ENCODE measurements at regions not wholly inside any gene's neighbourhood (a gene's known extent, or its start where the extent isn't known, plus 50 kb on each side); places are given as distances from the start of the nearest gene placed in this dataset.
A peak's percentile ranks its signal among the peaks of the same experiment; 100 is the strongest.

- H2AFZ ChIP-seq (ENCODE audit: low read length): no peak overlapping the region
- H3K27ac ChIP-seq (ENCODE audit: insufficient read depth, low read length): no peak overlapping the region
- H3K27me3 ChIP-seq (ENCODE audit: control insufficient read depth, insufficient read depth, low read length): no peaks in the 10 kb centered on the region
- H3K79me2 ChIP-seq (ENCODE audit: control insufficient read depth, insufficient read depth, low read length): peaks cover 12% of the 10 kb centered on the region
- H3K9me3 ChIP-seq (ENCODE audit: control insufficient read depth, insufficient read depth, low read depth, low read length): no peaks in the 10 kb centered on the region
- H3K9ac ChIP-seq (ENCODE audit: insufficient read depth, low read length): no peak overlapping the region
- H4K20me1 ChIP-seq (ENCODE audit: control insufficient read depth, extremely low read depth, insufficient read depth, low read length): no peaks in the 10 kb centered on the region
- no peak overlapping the region for H3K4me2 ChIP-seq (ENCODE audit: extremely low read depth, insufficient read depth, low read length)
- peak in 1 of 2 donors; percentile 74 for DNase-seq (ENCODE audit: low read depth in 2 of 2)
- no peak for TF ChIP-seq EZH2 (IDR thresholded peaks at IDR 0.05; ENCODE audit: low read length, missing control alignments)
- TF ChIP-seq, protein P1, sequence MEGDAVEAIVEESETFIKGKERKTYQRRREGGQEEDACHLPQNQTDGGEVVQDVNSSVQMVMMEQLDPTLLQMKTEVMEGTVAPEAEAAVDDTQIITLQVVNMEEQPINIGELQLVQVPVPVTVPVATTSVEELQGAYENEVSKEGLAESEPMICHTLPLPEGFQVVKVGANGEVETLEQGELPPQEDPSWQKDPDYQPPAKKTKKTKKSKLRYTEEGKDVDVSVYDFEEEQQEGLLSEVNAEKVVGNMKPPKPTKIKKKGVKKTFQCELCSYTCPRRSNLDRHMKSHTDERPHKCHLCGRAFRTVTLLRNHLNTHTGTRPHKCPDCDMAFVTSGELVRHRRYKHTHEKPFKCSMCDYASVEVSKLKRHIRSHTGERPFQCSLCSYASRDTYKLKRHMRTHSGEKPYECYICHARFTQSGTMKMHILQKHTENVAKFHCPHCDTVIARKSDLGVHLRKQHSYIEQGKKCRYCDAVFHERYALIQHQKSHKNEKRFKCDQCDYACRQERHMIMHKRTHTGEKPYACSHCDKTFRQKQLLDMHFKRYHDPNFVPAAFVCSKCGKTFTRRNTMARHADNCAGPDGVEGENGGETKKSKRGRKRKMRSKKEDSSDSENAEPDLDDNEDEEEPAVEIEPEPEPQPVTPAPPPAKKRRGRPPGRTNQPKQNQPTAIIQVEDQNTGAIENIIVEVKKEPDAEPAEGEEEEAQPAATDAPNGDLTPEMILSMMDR (conservative IDR thresholded peaks at IDR 0.05 in 1 of 2, IDR thresholded peaks at IDR 0.05 in 1 of 2; ENCODE audit: low read depth in 1 of 2, low read length in 2 of 2): no peak
- H3K36me3 ChIP-seq (ENCODE audit: control insufficient read depth, insufficient read depth, low read length): no peaks in the 10 kb centered on the region
- no peak overlapping the region for H3K4me3 ChIP-seq (replicated peaks in 1 of 4; ENCODE audit: control extremely low read depth in 1 of 4, insufficient read depth in 1 of 4, low read depth in 3 of 4, low read length in 4 of 4)
- H3K4me1 ChIP-seq (ENCODE audit: control insufficient read depth, extremely low read depth, insufficient read depth, low read length): peaks cover 21% of the 10 kb centered on the region
These were observed 215.9 kb upstream of the HMGA2 start for GRCh38 chr12:65608319-65608916.

DNA sequence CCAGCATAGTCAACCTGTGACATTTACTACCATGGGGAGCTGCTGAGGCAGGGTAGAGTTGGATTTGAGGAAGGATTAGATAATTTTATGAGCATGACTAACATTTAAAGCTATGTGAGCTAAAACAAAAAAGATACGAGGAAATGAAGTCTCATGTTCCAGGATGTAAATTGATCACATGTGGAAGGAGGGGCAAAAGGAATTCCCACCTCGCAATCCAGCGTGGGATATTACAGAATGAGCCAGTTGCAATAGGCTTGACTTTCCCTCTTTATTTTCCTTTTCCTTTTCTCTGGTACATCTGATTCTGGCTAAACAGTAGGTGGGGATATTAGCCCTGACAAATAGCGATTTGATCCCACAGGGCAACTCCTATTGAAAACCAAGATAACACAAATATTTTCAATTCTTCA is 214.9 kb upstream of the HMGA2 start:
- H3K79me2 ChIP-seq (ENCODE audit: control insufficient read depth, insufficient read depth, low read length): peaks cover 12% of the 10 kb centered on the region
- DNase-seq (ENCODE audit: low read depth in 2 of 2): peak; percentile 83 to 85
- no peaks in the 10 kb centered on the region for H3K9me3 ChIP-seq (ENCODE audit: control insufficient read depth, insufficient read depth, low read depth, low read length)
- peaks cover 25% of the 10 kb centered on the region for H3K4me1 ChIP-seq (ENCODE audit: control insufficient read depth, extremely low read depth, insufficient read depth, low read length)
- no peak overlapping the region for H3K9ac ChIP-seq (ENCODE audit: insufficient read depth, low read length)
- H3K36me3 ChIP-seq (ENCODE audit: control insufficient read depth, insufficient read depth, low read length): no peaks in the 10 kb centered on the region
- H2AFZ ChIP-seq (ENCODE audit: low read length): no peak overlapping the region
- H3K4me3 ChIP-seq (replicated peaks in 1 of 4; ENCODE audit: control extremely low read depth in 1 of 4, insufficient read depth in 1 of 4, low read depth in 3 of 4, low read length in 4 of 4): no peak overlapping the region
- H3K27me3 ChIP-seq (ENCODE audit: control insufficient read depth, insufficient read depth, low read length): no peaks in the 10 kb centered on the region
- no peak for TF ChIP-seq EZH2 (IDR thresholded peaks at IDR 0.05; ENCODE audit: low read length, missing control alignments)
- TF ChIP-seq, protein P1 (conservative IDR thresholded peaks at IDR 0.05 in 1 of 2, IDR thresholded peaks at IDR 0.05 in 1 of 2; ENCODE audit: low read depth in 1 of 2, low read length in 2 of 2): peak in 1 of 2 donors; percentile 17
- H3K4me2 ChIP-seq (ENCODE audit: extremely low read depth, insufficient read depth, low read length): no peak overlapping the region
- H3K27ac ChIP-seq (ENCODE audit: insufficient read depth, low read length): no peak overlapping the region
- no peaks in the 10 kb centered on the region for H4K20me1 ChIP-seq (ENCODE audit: control insufficient read depth, extremely low read depth, insufficient read depth, low read length)

- Histone ChIP-seq H2AFZ (ENCODE audit: low read length) (no peak overlapping the region), H3K27ac (ENCODE audit: insufficient read depth, low read length) (no peak overlapping the region), H3K4me2 (ENCODE audit: extremely low read depth, insufficient read depth, low read length) (no peak overlapping the region), H3K9ac (ENCODE audit: insufficient read depth, low read length) (no peak overlapping the region), H3K27me3 (ENCODE audit: control insufficient read depth, insufficient read depth, low read length) (no peaks in the 10 kb centered on the region), H3K79me2 (ENCODE audit: control insufficient read depth, insufficient read depth, low read length) (no peaks in the 10 kb centered on the region), H3K36me3 (ENCODE audit: control insufficient read depth, insufficient read depth, low read length) (no peaks in the 10 kb centered on the region), H3K9me3 (ENCODE audit: control insufficient read depth, insufficient read depth, low read depth, low read length) (no peaks in the 10 kb centered on the region), H3K4me1 (ENCODE audit: control insufficient read depth, extremely low read depth, insufficient read depth, low read length) (peaks cover 21% of the 10 kb centered on the region), H4K20me1 (ENCODE audit: control insufficient read depth, extremely low read depth, insufficient read depth, low read length) (no peaks in the 10 kb centered on the region), H3K4me3 (replicated peaks in 1 of 4; ENCODE audit: control extremely low read depth in 1 of 4, insufficient read depth in 1 of 4, low read depth in 3 of 4, low read length in 4 of 4) (no peak overlapping the region)
- no peak for DNase-seq (ENCODE audit: low read depth in 2 of 2)
- TF ChIP-seq, protein P1 (conservative IDR thresholded peaks at IDR 0.05 in 1 of 2, IDR thresholded peaks at IDR 0.05 in 1 of 2; ENCODE audit: low read depth in 1 of 2, low read length in 2 of 2): no peak
These were observed 212.9 kb upstream of the HMGA2 start for GRCh38 chr12:65611396-65611795.

All from fibroblast of lung (primary cell).